ENCODE measurements at regions not wholly inside any gene's neighbourhood (a gene's known extent, or its start where the extent isn't known, plus 50 kb on each side); places are given as distances from the start of the nearest gene placed in this dataset.

- TF ChIP-seq EZH2phosphoT487 (IDR thresholded peaks at IDR 0.05; ENCODE audit: unreplicated experiment) = no peak
- no peak for TF ChIP-seq CREB1 (CRISPR knock-in tag; IDR thresholded peaks at IDR 0.05; ENCODE audit: low read depth)
Observed at GRCh38 chr3:144097163-144097562, 125.5 kb downstream of the DIPK2A start (continued).

- Histone ChIP-seq H3K9me2 (ENCODE audit: insufficient read depth) (peaks cover 2% of the 10 kb centered on the region), H2AFZ (no peak overlapping the region), H3K4me1 (ENCODE audit: insufficient read depth) (peaks cover 28% of the 10 kb centered on the region), H3K4me2 (no peak overlapping the region), H3K27me3 (ENCODE audit: insufficient read depth) (no peaks in the 10 kb centered on the region), H3F3A (replicated peaks; ENCODE audit: low read depth) (no peaks in the 10 kb centered on the region), H4K20me1 (replicated peaks; ENCODE audit: insufficient read depth) (no peaks in the 10 kb centered on the region), H3K27ac (ENCODE audit: low read depth) (no peak overlapping the region), H3K4me3 (no peak overlapping the region), H3K36me3 (ENCODE audit: insufficient read depth) (no peaks in the 10 kb centered on the region; the same call in 1 of the 2 replicates), H3K79me2 (replicated peaks; ENCODE audit: insufficient read depth) (no peaks in the 10 kb centered on the region)
- TF ChIP-seq JUNB (IDR thresholded peaks at IDR 0.05; ENCODE audit: unreplicated experiment) (no peak), ZNF462 (CRISPR knock-in tag; IDR thresholded peaks at IDR 0.05) (no peak), POLR2AphosphoS5 (IDR thresholded peaks at IDR 0.05; ENCODE audit: low read depth) (no peak), ZNF331 (CRISPR knock-in tag; IDR thresholded peaks at IDR 0.05; ENCODE audit: low read depth) (no peak), CTCF (conservative IDR thresholded peaks at IDR 0.05; ENCODE audit: low read depth in 2 of 2) (no peak), REST (IDR thresholded peaks at IDR 0.05; ENCODE audit: unreplicated experiment) (no peak), CREB1 (CRISPR knock-in tag; IDR thresholded peaks at IDR 0.05; ENCODE audit: low read depth) (no peak), EZH2phosphoT487 (IDR thresholded peaks at IDR 0.05; ENCODE audit: unreplicated experiment) (no peak), ZNF114 (CRISPR knock-in tag; IDR thresholded peaks at IDR 0.05) (no peak), NANOG (IDR thresholded peaks at IDR 0.05; ENCODE audit: borderline replicate concordance) (no peak), STAT1 (IDR thresholded peaks at IDR 0.05; ENCODE audit: unreplicated experiment) (no peak), EZH2 (IDR thresholded peaks at IDR 0.05; ENCODE audit: low read depth, unreplicated experiment) (no peak), ETS1 (IDR thresholded peaks at IDR 0.05) (no peak)
- ATAC-seq (no peak), DNase-seq (ENCODE audit: low spot score) (no peak)
- peaks cover 1% of the 10 kb centered on the region for H3K27me3 Mint-ChIP-seq (ENCODE audit: insufficient read depth, low read depth, poor library complexity)
- H3K4me1 Mint-ChIP-seq = peaks cover 27% of the 10 kb centered on the region; the same call in 2 of the 3 replicates
- H3K36me3 Mint-ChIP-seq (ENCODE audit: low read depth) = peaks cover 30% of the 10 kb centered on the region; the same call in 2 of the 3 replicates
- H3K9me3 Mint-ChIP-seq = peaks cover 32% of the 10 kb centered on the region
- no peak overlapping the region for H3K27ac Mint-ChIP-seq
- no peak overlapping the region for H3K4me3 Mint-ChIP-seq
Observed at GRCh38 chr3:144098691-144099090, 127.1 kb downstream of the DIPK2A start.
